NT2/D1 (cell line): ENCODE measurements at regions not wholly inside any gene's neighbourhood (a gene's known extent, or its start where the extent isn't known, plus 50 kb on each side); places are given as distances from the start of the nearest gene placed in this dataset.

Experiments used
- YY1 ChIP-seq: IDR thresholded peaks from 2 replicates; pipeline ENCODE4 v1.6.1; 2011; ENCODE audit not compliant: insufficient read length, insufficient read depth
- ZNF274 ChIP-seq: IDR thresholded peaks from 2 replicates; pipeline ENCODE4 v1.6.1; 2011; ENCODE audit warnings: mild to moderate bottlenecking, low read depth, low read length

DNA sequence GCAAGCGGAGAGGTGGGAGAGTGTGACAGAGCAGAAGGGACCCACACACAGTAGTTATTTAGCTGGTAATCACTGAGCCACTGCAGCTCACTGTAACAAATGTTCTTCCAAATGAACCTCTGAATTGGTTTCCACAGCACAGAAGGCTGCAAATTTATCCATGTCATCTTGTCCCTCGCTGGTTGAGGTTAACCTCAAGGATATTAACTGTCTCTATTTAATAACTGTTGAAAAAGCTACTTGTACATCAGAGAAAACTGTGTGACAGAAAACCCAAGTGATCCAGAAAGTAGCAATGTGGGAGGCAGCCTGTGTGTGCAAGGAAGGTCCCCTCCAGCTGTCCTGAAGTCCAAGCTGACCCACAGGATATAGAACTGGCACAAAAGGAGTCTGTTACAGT is 153.6 kb downstream of the DSEL start:
- no peak for TF ChIP-seq YY1
- TF ChIP-seq ZNF274: no peak
